HCT116 (cell line): ENCODE measurements at regions not wholly inside any gene's neighbourhood (a gene's known extent, or its start where the extent isn't known, plus 50 kb on each side); places are given as distances from the start of the nearest gene placed in this dataset.

Source experiments
- ATAC-seq: fragments of 200-7000 bp; cut with Tn5 transposase; 2 replicates; pipeline ENCODE4 v1.9.1; 2020; ENCODE audit warnings: mild to moderate bottlenecking, moderate library complexity
- BruUV-seq: library from RNA; stranded (reverse); fragments of 400-500 nt; replicated peaks from 2 replicates; lab custom pipeline; 2021; lab: Mats Ljungman, UMichigan
- CTCF ChIA-PET: fragments of 300-600 bp; sonication (Branson Sonifier 250); formaldehyde crosslinking; loops from one replicate; lab custom pipeline; 2021; ENCODE audit warnings: antibody characterized with exemption; lab: Charles Lee
- POLR2A ChIA-PET: fragments of 300-600, 350-600 bp; sonication (Branson Sonifier 250); formaldehyde crosslinking; loops from one replicate; lab custom pipeline; 2021; ENCODE audit warnings: antibody characterized with exemption; lab: Charles Lee
- RAD21 ChIA-PET, 2 experiments: fragments of 300-600 bp; sonication (Branson Sonifier 250); formaldehyde crosslinking; loops; one replicate each; lab custom pipeline; 2023; ENCODE audit warnings: low total read pairs in 2 of 2; ENCODE audit not compliant: uncharacterized antibody in 2 of 2, unreplicated experiment in 2 of 2, low non-redundant PET in 1 of 2; lab: Charles Lee
- DNase-seq: peaks from one replicate; pipeline ENCODE4 v3.0.0-alpha.2; 2010; ENCODE audit warnings: low read depth, low spot score
- H2AFZ ChIP-seq: fragments of 200-600 bp; shearing (Covaris generic), sonication (generic); 2 replicates; pipeline ENCODE4 v1.6.1; 2017; ENCODE audit warnings: low read depth, mixed run types, mixed read lengths, antibody characterized with exemption, low read length; ENCODE audit not compliant: poor library complexity, severe bottlenecking
- H3K27ac ChIP-seq: 2 replicates; pipeline ENCODE4 v1.5.1; 2012; ENCODE audit warnings: low read depth, low read length
- H3K27me3 ChIP-seq: fragments of 200-600 bp; sonication (generic); 2 replicates; pipeline ENCODE4 v1.6.1; 2016; ENCODE audit warnings: mixed run types, low read length, mixed read lengths; ENCODE audit not compliant: insufficient read depth
- H3K36me3 ChIP-seq, 2 experiments: fragments of 200-500 bp in 1 of 2; fragments of 200-600 bp in 1 of 2; sonication (Bioruptor generic) in 1 of 2; sonication (generic) in 1 of 2; 2 replicates each; pipeline versions ENCODE4 v1.5.1 to v1.6.1; 2014 to 2016; ENCODE audit warnings: low read length in 2 of 2, inconsistent platforms in 1 of 2, mixed read lengths in 1 of 2, mixed run types in 1 of 2; ENCODE audit not compliant: insufficient read depth in 2 of 2, control insufficient read depth in 1 of 2
- H3K4me1 ChIP-seq, 2 experiments: fragments of 200-600 bp in 1 of 2; sonication (generic) in 1 of 2; 2 replicates each; pipeline versions ENCODE4 v1.5.1 to v1.6.1; 2012 to 2017; ENCODE audit warnings: low read length in 2 of 2, inconsistent platforms in 1 of 2, mild to moderate bottlenecking in 1 of 2, mixed read lengths in 1 of 2, mixed run types in 1 of 2, moderate library complexity in 1 of 2; ENCODE audit not compliant: insufficient read depth in 2 of 2, control insufficient read depth in 1 of 2
- H3K4me2 ChIP-seq: fragments of 200-600 bp; sonication (generic); 2 replicates; pipeline ENCODE4 v1.6.1; 2017; ENCODE audit warnings: mixed run types, low read length, mixed read lengths
- H3K4me3 ChIP-seq, 2 experiments: fragments of 200-600 bp in 1 of 2; sonication (generic) in 1 of 2; replicated peaks in 1 of 2; 2 replicates each; pipeline ENCODE4 v1.5.1; 2011 to 2016; ENCODE audit warnings: low read length in 2 of 2, control low read depth in 1 of 2, low read depth in 1 of 2, mild to moderate bottlenecking in 1 of 2, mixed read lengths in 1 of 2, mixed run types in 1 of 2
- H3K79me2 ChIP-seq: fragments of 200-600 bp; sonication (generic); 2 replicates; pipeline ENCODE4 v1.6.1; 2017; ENCODE audit warnings: mild to moderate bottlenecking, mixed run types, low read length, moderate library complexity, mixed read lengths; ENCODE audit not compliant: insufficient read depth
- H3K9ac ChIP-seq: fragments of 200-600 bp; sonication (generic); 2 replicates; pipeline ENCODE4 v1.6.1; 2016; ENCODE audit warnings: low read length, mixed read lengths
- H3K9me2 ChIP-seq: fragments of 200-600 bp; sonication (generic), shearing (Covaris generic); 2 replicates; pipeline ENCODE4 v1.6.1; 2017; ENCODE audit warnings: mixed run types, mild to moderate bottlenecking, moderate library complexity; ENCODE audit not compliant: insufficient read depth
- H3K9me3 ChIP-seq, 2 experiments: fragments of 200-500 bp in 1 of 2; fragments of 200-600 bp in 1 of 2; sonication (Bioruptor generic) in 1 of 2; sonication (generic) in 1 of 2; 2 replicates each; pipeline ENCODE4 v1.6.1; 2014 to 2017; ENCODE audit warnings: low read length in 2 of 2, mixed read lengths in 2 of 2, inconsistent platforms in 1 of 2, low read depth in 1 of 2, mild to moderate bottlenecking in 1 of 2, mixed run types in 1 of 2, moderate library complexity in 1 of 2; ENCODE audit not compliant: control insufficient read depth in 1 of 2, insufficient read depth in 1 of 2
- H4K20me1 ChIP-seq: fragments of 200-600 bp; sonication (generic), shearing (Covaris generic); 2 replicates; pipeline ENCODE4 v1.6.1; 2017; ENCODE audit warnings: mixed run types, mild to moderate bottlenecking, moderate library complexity; ENCODE audit not compliant: insufficient read depth
- CBX3 ChIP-seq: IDR thresholded peaks from 2 replicates; pipeline ENCODE4 v1.6.1; 2012; ENCODE audit warnings: low read depth
- CEBPB ChIP-seq: IDR thresholded peaks from 2 replicates; pipeline ENCODE4 v1.6.1; 2012; ENCODE audit warnings: low read depth
- CTCF ChIP-seq, 3 experiments: fragments of 200-600 bp in 1 of 3; sonication (generic) in 1 of 3; IDR thresholded peaks in 2 of 3; conservative IDR thresholded peaks in 1 of 3; 2 replicates each; pipeline ENCODE4 v1.5.1; 2012 to 2017; ENCODE audit warnings: low read depth in 2 of 3, low read length in 2 of 3, antibody characterized with exemption in 1 of 3, borderline replicate concordance in 1 of 3, control low read depth in 1 of 3, mild to moderate bottlenecking in 1 of 3, mixed read lengths in 1 of 3, mixed run types in 1 of 3, moderate library complexity in 1 of 3; ENCODE audit not compliant: insufficient read depth in 1 of 3
- EGR1 ChIP-seq: IDR thresholded peaks from 2 replicates; pipeline ENCODE4 v1.6.1; 2012; ENCODE audit warnings: low read depth
- ELF1 ChIP-seq: IDR thresholded peaks from 2 replicates; pipeline ENCODE4 v1.6.1; 2012; ENCODE audit warnings: low read depth, borderline replicate concordance
- EZH2 ChIP-seq: fragments of 200-600 bp; sonication (generic); IDR thresholded peaks from 2 replicates; pipeline ENCODE4 v1.6.1; 2017; ENCODE audit warnings: antibody characterized with exemption, mixed run types
- EZH2phosphoT487 ChIP-seq: fragments of 200-600 bp; IDR thresholded peaks from 2 replicates; pipeline ENCODE4 v1.6.1; 2018; ENCODE audit warnings: antibody characterized with exemption, borderline replicate concordance
- FOSL1 ChIP-seq: IDR thresholded peaks from 2 replicates; pipeline ENCODE4 v1.6.1; 2012; ENCODE audit warnings: low read depth
- JUND ChIP-seq: IDR thresholded peaks from 2 replicates; pipeline ENCODE4 v1.6.1; 2012
- RAD21 ChIP-seq: IDR thresholded peaks from 2 replicates; pipeline ENCODE4 v1.6.1; 2012; ENCODE audit warnings: low read depth, mild to moderate bottlenecking
- SIN3A ChIP-seq: IDR thresholded peaks from 2 replicates; pipeline ENCODE4 v1.6.1; 2012; ENCODE audit warnings: low read depth
- SP1 ChIP-seq: IDR thresholded peaks from 2 replicates; pipeline ENCODE4 v1.6.1; 2012; ENCODE audit warnings: low read depth
- TCF7L2 ChIP-seq: IDR thresholded peaks from 2 replicates; pipeline ENCODE4 v1.7.0; 2011; ENCODE audit warnings: borderline replicate concordance, inconsistent platforms; ENCODE audit not compliant: insufficient read depth, insufficient read length; ENCODE audit errors: extremely low read depth
- ZBTB33 ChIP-seq: IDR thresholded peaks from 2 replicates; pipeline ENCODE4 v1.6.1; 2011; ENCODE audit warnings: mild to moderate bottlenecking, low read length, moderate library complexity; ENCODE audit not compliant: insufficient replicate concordance; ENCODE audit errors: extremely low read depth
- ZFX ChIP-seq: fragments of 450-650 bp; IDR thresholded peaks from 2 replicates; pipeline ENCODE4 v1.6.1; 2017
- ZNF274 ChIP-seq: fragments of 200-500 bp; sonication (Bioruptor generic); IDR thresholded peaks from 2 replicates; pipeline ENCODE4 v1.6.1; 2014; ENCODE audit warnings: mild to moderate bottlenecking, low read depth, low read length, inconsistent platforms
- intact Hi-C: fragments of 100-400 bp; cut with micrococcal nuclease; formaldehyde crosslinking; loops from 2 replicates; pipeline ENCODE4 v1.10.0; 2022

- H3K27me3 ChIP-seq, result peaks cover 6% of the 10 kb centered on the region; the same call in 1 of the 2 replicates
- CTCF ChIA-PET, result no interaction called here
Observed at GRCh38 chr11:57937431-57937830, 86.2 kb upstream of the OR9Q1 start.

More at GRCh38 chr11:57937431-57937830, 86.2 kb upstream of the OR9Q1 start:
- Histone ChIP-seq H3K4me1 (no peaks in the 10 kb centered on the region), H3K9me2 (no peaks in the 10 kb centered on the region), H3K79me2 (no peaks in the 10 kb centered on the region), H3K27ac (no peak overlapping the region), H4K20me1 (no peaks in the 10 kb centered on the region), H2AFZ (no peak overlapping the region), H3K9me3 (no peaks in the 10 kb centered on the region), H3K36me3 (no peaks in the 10 kb centered on the region), H3K9ac (no peak overlapping the region), H3K4me2 (no peak overlapping the region), H3K4me3 (no peak overlapping the region)
- no TSS peak for BruUV-seq
- RAD21 ChIA-PET, result no interaction called here
- ATAC-seq, result no peak
- TF ChIP-seq EGR1, result no peak
- no peak for TF ChIP-seq TCF7L2
- no peak for TF ChIP-seq ZBTB33
- TF ChIP-seq EZH2phosphoT487, result no peak
- TF ChIP-seq ZFX, result no peak
- TF ChIP-seq EZH2, result no peak
- no peak for TF ChIP-seq CEBPB
- no peak for TF ChIP-seq JUND
- TF ChIP-seq RAD21, result no peak
- TF ChIP-seq CTCF (IDR thresholded peaks at IDR 0.05 in 2 of 3, conservative IDR thresholded peaks at IDR 0.05 in 1 of 3; ENCODE audit: borderline replicate concordance in 1 of 3, insufficient read depth in 1 of 3, low read depth in 2 of 3, low read length in 2 of 3), result no peak
- TF ChIP-seq SP1, result no peak
- no peak for TF ChIP-seq ELF1
- TF ChIP-seq FOSL1, result no peak
- no peak for TF ChIP-seq ZNF274
- TF ChIP-seq CBX3, result no peak
- TF ChIP-seq SIN3A, result no peak
- DNase-seq, result no peak
- POLR2A ChIA-PET, result no interaction called here
- intact Hi-C loops, result no loop called here
